Choroid plexus epithelial cell (primary cell): ENCODE measurements at regions not wholly inside any gene's neighbourhood (a gene's known extent, or its start where the extent isn't known, plus 50 kb on each side); places are given as distances from the start of the nearest gene placed in this dataset.

ENCODE experiments used
- DNase-seq: peaks from one replicate; pipeline ENCODE4 v3.0.0-alpha.2; 2010; ENCODE audit warnings: low read depth
- H3K4me3 ChIP-seq: 2 replicates; pipeline ENCODE4 v1.5.1; 2011; ENCODE audit warnings: low read depth, mild to moderate bottlenecking, control low read depth, low read length, moderate library complexity
- CTCF ChIP-seq: conservative IDR thresholded peaks from 2 replicates; pipeline ENCODE4 v1.5.1; 2011; ENCODE audit warnings: low read depth, mild to moderate bottlenecking, control low read depth, inconsistent platforms, low read length, moderate library complexity

GRCh38 chr9:126159430-126160060 lies 167.1 kb upstream of the MVB12B start:
- no peak for DNase-seq
- H3K4me3 ChIP-seq, result no peak overlapping the region
- no peak for TF ChIP-seq CTCF

- H3K4me3 ChIP-seq, result no peak overlapping the region
- no peak for TF ChIP-seq CTCF
- no peak for DNase-seq
Measured at GRCh38 chr9:126160067-126160853, 166.4 kb upstream of the MVB12B start.

- H3K4me3 ChIP-seq, result no peak overlapping the region
- no peak for DNase-seq
Measured at GRCh38 chr9:126160854-126161329, 165.7 kb upstream of the MVB12B start.

GRCh38 chr9:126162611-126163381 lies 163.8 kb upstream of the MVB12B start:
- H3K4me3 ChIP-seq, result no peak overlapping the region
- TF ChIP-seq CTCF, result no peak
- no peak for DNase-seq

More at GRCh38 chr9:126160854-126161329, 165.7 kb upstream of the MVB12B start:
- TF ChIP-seq CTCF, result no peak

- no peak overlapping the region for H3K4me3 ChIP-seq
- no peak for DNase-seq
- TF ChIP-seq CTCF, result no peak
Measured at GRCh38 chr9:126164796-126165525, 161.7 kb upstream of the MVB12B start.

GRCh38 chr9:126165755-126166154 lies 160.9 kb upstream of the MVB12B start:
- H3K4me3 ChIP-seq, result no peak overlapping the region
- no peak for DNase-seq
- no peak for TF ChIP-seq CTCF
